Heart left ventricle (tissue), 16 donors: ENCODE measurements at regions not wholly inside any gene's neighbourhood (a gene's known extent, or its start where the extent isn't known, plus 50 kb on each side); places are given as distances from the start of the nearest gene placed in this dataset.

Experiments used
- ATAC-seq, 4 donors: fragments of 200-7000 bp; cut with Tn5 transposase; one replicate each; pipeline ENCODE4 v1.9.1; 2020 to 2022; ENCODE audit warnings: moderate library complexity in 4 of 4, mild to moderate bottlenecking in 3 of 4, moderate number of reproducible peaks in 1 of 4
- DNase-seq, 5 donors: peaks; one replicate each; pipeline ENCODE4 v3.0.0-alpha.2; 2020
- H3K27ac ChIP-seq, 12 donors: fragments of 200-600 bp; sonication (generic) in 4 of 12; one replicate each; pipeline versions ENCODE4 v1.5.0 to v1.8.0; 2016 to 2022; ENCODE audit warnings: mild to moderate bottlenecking in 2 of 12
- H3K27me3 ChIP-seq, 9 donors: fragments of 200-600 bp; sonication (generic) in 2 of 9; one replicate each; pipeline versions ENCODE4 v1.5.1 to v1.8.0; 2016 to 2022; ENCODE audit warnings: mild to moderate bottlenecking in 3 of 9
- H3K36me3 ChIP-seq, 9 donors: fragments of 200-600 bp; sonication (generic) in 2 of 9; one replicate each; pipeline versions ENCODE4 v1.5.0 to v1.8.0; 2018 to 2022; ENCODE audit warnings: mild to moderate bottlenecking in 2 of 9
- H3K4me1 ChIP-seq, 12 donors: fragments of 200-600 bp; sonication (generic) in 4 of 12; one replicate each; pipeline versions ENCODE4 v1.5.0 to v1.8.0; 2016 to 2022; ENCODE audit warnings: mild to moderate bottlenecking in 3 of 12
- H3K4me3 ChIP-seq, 12 donors: fragments of 200-600 bp; sonication (generic) in 4 of 12; one replicate each; pipeline versions ENCODE4 v1.5.0 to v1.8.0; 2017 to 2022; ENCODE audit warnings: mild to moderate bottlenecking in 9 of 12, moderate library complexity in 4 of 12
- H3K9me3 ChIP-seq, 12 donors: fragments of 200-600 bp; sonication (generic) in 4 of 12; one replicate each; pipeline versions ENCODE4 v1.5.0 to v1.8.0; 2016 to 2022; ENCODE audit warnings: mild to moderate bottlenecking in 1 of 12
- CTCF ChIP-seq, 12 donors: fragments of 200-600 bp; sonication (generic) in 4 of 12; IDR thresholded peaks; one replicate each; pipeline versions ENCODE4 v1.5.0 to v1.8.0; 2018 to 2022; ENCODE audit warnings: antibody characterized with exemption in 12 of 12, mild to moderate bottlenecking in 5 of 12
- POLR2A ChIP-seq, 2 donors: fragments of 450-650 bp; IDR thresholded peaks; one replicate each; pipeline ENCODE4 v1.6.1; 2017; ENCODE audit warnings: antibody characterized with exemption in 2 of 2, mild to moderate bottlenecking in 2 of 2, moderate library complexity in 2 of 2
- WGBS, 4 donors: extraction: QIAGEN DNeasy Blood & Tissue Kit in 2 of 4; methylation state at CpG; one replicate each; pipeline versions ENCODE4 v1.1.5 to v1.1.7; 2013 to 2018; 5-methylcytosine and 5-hydroxymethylcytosine counted together
- intact Hi-C, 10 donors: fragments of 100-400 bp; cut with DNase I; formaldehyde crosslinking; loops; one replicate each; pipeline versions ENCODE4 v1.11.1 to v1.14.2; 2022
- donor health status: ischemic (EF 13 %, LVEDD 7.1; RV severe dilation, severe dysfunction).
- donor health status: healthy with polysubstance abuse.
- donor health status: DM: no; HTN: yes; CAD: no.
- donor health status: DM: no; HTN: no; CAD: no.
- donor health status: ischemic (EF 25% LVEDD 6.9; RV normal size, moderate dysfunction).
- donor health status: ischemic (EF 25% LVEDD 5.7; RV mildly dilated, moderate dysfunction).
- donor health status: healthy.
- donor health status: DM: yes; HTN: yes; CAD: no.
- donor health status: ischemic (EF 35%, LVEDD 5.7; RV mildly dilated, moderate dysfunction).
- donor health status: nonischemic (EF 11% LVEDD 7.7; RV severe dilation, severe dysfunction).
- donor health status: DM: yes; HTN: yes; CAD: no.
- donor health status: PGD.
- donor health status: ischemic (EF 29% LVEDD 5.4; RV normal size, mild dysfunction).
- donor health status: nonischemic (EF 23%, LVEDD 6.1; RV moderate dilation, normal function).

GRCh38 chr2:9694661-9695234, 64.0 kb upstream of the YWHAQ start:
- DNase-seq (no peak), ATAC-seq (no peak)
- no peak overlapping the region for H3K27ac ChIP-seq
- no peak overlapping the region for H3K4me3 ChIP-seq
- intact Hi-C loops, result loop anchor here in 2 of 10 donors (5.0 kb wide), 1 partner anchor 62 kb away; the partner anchor contains the start of gene YWHAQ (in 2 of the 2)
- 91 to 97% (median 93%) methylated on average over 16 to 17 of the region's 17 CpGs for WGBS, 4 donors
- H3K4me1 ChIP-seq, result peaks cover 0 to 28% (median 17%) of the 10 kb centered on the region in 12 donors
- no peak for TF ChIP-seq CTCF (IDR thresholded peaks at IDR 0.05)
- TF ChIP-seq POLR2A (IDR thresholded peaks at IDR 0.05), result no peak
- no peaks in the 10 kb centered on the region for H3K9me3 ChIP-seq
- H3K27me3 ChIP-seq, result no peaks in the 10 kb centered on the region
- H3K36me3 ChIP-seq, result no peaks in the 10 kb centered on the region

- H3K4me1 ChIP-seq, result peaks cover 0 to 20% (median 16%) of the 10 kb centered on the region in 12 donors
- ATAC-seq (no peak), DNase-seq (no peak)
- no peaks in the 10 kb centered on the region for H3K9me3 ChIP-seq
- H3K27ac ChIP-seq, result no peak overlapping the region
- intact Hi-C loops, result no loop called here
- no peaks in the 10 kb centered on the region for H3K36me3 ChIP-seq
- TF ChIP-seq CTCF (IDR thresholded peaks at IDR 0.05) (no peak), POLR2A (IDR thresholded peaks at IDR 0.05) (no peak)
- WGBS, 4 donors, result 89 to 94% (median 91%) methylated on average over 6 of the region's 6 CpGs
- H3K4me3 ChIP-seq, result no peak overlapping the region
- no peaks in the 10 kb centered on the region for H3K27me3 ChIP-seq
Observed at GRCh38 chr2:9695941-9696340, 65.1 kb upstream of the YWHAQ start.

- ATAC-seq (no peak), DNase-seq (no peak)
- no peak overlapping the region for H3K27ac ChIP-seq
- peaks cover 0 to 20% (median 16%) of the 10 kb centered on the region in 12 donors for H3K4me1 ChIP-seq
- H3K9me3 ChIP-seq, result no peaks in the 10 kb centered on the region
- WGBS, 4 donors, result 74 to 97% (median 94%) methylated on average over 4 of the region's 4 CpGs
- no peak overlapping the region for H3K4me3 ChIP-seq
- H3K27me3 ChIP-seq, result no peaks in the 10 kb centered on the region
- TF ChIP-seq POLR2A (IDR thresholded peaks at IDR 0.05) (no peak), CTCF (IDR thresholded peaks at IDR 0.05) (no peak)
- no peaks in the 10 kb centered on the region for H3K36me3 ChIP-seq
- intact Hi-C loops, result no loop called here
Observed at GRCh38 chr2:9696731-9697130, 65.9 kb upstream of the YWHAQ start.

GRCh38 chr2:9697909-9698308, 67.1 kb upstream of the YWHAQ start:
- no peak overlapping the region for H3K27ac ChIP-seq
- peaks cover 0 to 15% (median 7%) of the 10 kb centered on the region in 12 donors for H3K4me1 ChIP-seq
- intact Hi-C loops, result no loop called here
- no peaks in the 10 kb centered on the region for H3K27me3 ChIP-seq
- 74 to 96% (median 92%) methylated on average over 5 of the region's 5 CpGs for WGBS, 4 donors
- TF ChIP-seq CTCF (IDR thresholded peaks at IDR 0.05) (no peak), POLR2A (IDR thresholded peaks at IDR 0.05) (no peak)
- no peak overlapping the region for H3K4me3 ChIP-seq
- no peaks in the 10 kb centered on the region for H3K9me3 ChIP-seq
- DNase-seq (no peak), ATAC-seq (no peak)
- H3K36me3 ChIP-seq, result no peaks in the 10 kb centered on the region
